H4 (cell line): ENCODE measurements at regions not wholly inside any gene's neighbourhood (a gene's known extent, or its start where the extent isn't known, plus 50 kb on each side); places are given as distances from the start of the nearest gene placed in this dataset.

Experiments
- DNase-seq: peaks from one replicate; pipeline ENCODE4 v3.0.0-alpha.2; 2015; ENCODE audit warnings: low spot score

DNA sequence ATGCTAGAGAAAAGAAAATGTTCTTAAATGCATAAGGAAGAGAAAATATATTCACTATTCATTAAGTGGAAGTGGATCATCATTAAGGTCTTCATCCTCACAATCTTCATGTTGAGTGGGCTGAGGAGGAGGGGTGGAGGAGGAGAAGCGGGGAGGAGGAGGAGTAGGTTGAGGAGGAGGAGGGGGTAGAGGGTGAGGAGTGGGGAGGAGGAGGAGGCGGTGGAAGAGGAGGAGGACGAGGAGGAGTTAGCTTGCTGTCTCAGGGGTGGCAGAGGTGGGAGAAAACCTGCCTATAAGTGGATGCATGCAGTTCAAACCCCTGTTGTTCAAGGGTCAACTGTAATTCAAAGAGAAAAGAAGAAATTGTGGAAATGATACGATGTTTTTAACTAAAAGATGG, 71.6 kb downstream of the MYEOV start:
- DNase-seq: no peak

DNA sequence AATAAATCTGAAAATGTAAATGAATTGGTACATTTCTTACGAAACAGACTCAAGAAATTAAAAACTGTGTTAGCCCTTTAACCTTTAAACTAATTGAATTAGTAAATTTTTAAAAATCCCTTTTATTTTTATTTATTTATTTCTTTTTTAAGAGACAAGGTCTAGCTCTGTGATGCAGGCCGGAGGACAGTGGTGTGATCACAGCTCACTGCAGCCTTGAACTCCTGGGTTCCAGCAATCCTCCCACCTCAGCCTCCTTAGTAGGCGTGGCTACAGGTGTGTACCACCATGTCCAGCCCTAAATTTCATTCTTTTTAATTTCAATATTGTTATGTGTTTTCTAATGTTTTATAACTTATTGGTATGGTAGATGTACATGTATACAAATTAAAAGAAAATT, 72.6 kb downstream of the MYEOV start:
- DNase-seq: no peak

DNA sequence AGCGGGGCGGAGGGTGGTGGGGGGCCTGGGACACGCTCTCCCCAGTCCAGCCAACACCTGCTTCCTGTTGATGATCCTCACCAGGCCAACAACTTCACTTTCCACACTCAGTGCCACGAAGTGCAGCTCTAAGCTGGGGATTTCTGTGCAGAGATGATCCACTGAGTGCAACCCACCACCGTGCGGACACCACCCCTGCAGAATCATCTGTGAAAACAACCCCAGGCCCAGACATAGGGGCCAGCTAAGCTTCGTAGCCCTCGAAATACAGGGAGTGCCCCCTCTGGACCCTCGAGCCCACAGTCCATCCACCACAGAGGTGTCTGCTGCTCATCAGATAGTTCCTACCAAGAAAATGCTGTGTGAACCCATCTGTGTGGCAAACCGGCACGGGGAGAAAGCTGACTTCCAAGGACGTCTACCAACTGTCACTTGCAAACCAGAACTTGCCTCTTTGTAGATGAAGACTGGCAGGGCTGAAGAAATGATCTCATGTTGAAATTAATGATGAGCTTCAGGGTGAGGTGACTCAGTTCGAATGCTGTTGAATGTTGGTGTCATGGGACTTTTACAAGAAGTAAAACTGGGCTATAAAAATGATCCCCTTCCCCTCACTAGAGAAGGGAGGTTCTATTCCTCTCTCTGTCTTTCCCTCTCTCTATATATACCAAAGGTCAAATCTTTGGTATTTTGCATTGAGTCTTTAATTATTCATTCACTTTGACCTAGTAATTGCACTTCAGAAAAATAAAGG, 73.4 kb downstream of the MYEOV start:
- no peak for DNase-seq

- no peak for DNase-seq
Measured at GRCh38 chr11:69368119-69368880, 74.3 kb downstream of the MYEOV start.

- DNase-seq: no peak
Measured at GRCh38 chr11:69369210-69369825, 75.4 kb downstream of the MYEOV start.

DNA sequence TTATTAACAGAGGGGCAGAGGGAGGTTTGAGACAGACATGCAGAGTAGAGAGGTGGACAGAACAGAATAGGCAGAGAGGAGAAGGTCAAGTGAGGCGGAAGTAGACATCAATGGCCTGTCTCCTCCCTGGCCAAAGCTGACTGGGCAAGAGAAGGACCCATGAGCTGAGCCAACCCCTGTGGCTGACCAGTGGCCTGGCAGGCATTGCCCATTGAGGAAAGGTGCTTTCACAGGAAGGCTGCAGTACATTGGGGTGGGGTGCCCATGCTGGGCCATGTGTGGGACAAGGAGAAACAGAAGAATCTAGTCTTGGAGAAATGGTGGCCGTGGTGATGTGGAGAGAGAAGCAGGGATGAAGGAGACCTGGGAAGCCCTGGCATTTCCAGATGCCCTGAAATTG, 76.0 kb downstream of the MYEOV start:
- DNase-seq: no peak

DNA sequence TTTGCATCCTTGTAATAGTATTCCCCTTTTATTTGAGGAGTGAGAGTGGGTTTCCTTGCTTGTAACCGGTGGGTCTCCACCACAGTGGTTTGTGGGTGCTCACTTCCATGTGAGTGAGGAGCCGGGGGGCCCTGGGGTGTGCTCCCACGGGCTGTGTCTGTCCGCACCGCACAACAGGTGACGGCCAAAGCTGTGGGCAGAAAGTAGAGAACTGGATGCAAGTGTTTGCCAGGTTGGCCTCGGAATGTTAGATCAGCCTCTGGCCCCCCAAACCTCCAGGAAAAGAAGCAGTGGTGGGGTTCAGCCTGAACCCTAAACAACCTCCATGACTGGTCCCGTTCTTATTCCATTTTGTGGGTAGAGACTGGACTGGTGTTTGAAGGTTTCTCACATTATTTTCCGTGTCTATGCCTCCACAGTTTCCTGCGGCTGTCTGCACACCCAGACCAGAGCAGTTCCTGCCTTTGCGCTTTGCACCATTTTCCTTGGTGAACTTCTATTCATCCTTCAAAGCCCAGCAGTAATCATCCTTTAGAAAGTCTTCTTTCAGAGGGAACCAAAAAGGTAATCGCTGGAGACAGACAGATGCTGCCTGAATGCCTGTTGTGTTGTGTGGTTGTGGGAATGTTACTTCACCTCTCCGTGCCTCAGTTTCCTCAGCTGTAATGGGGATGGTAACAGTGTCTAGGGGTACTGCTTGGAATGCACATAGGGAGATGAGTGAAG, 77.2 kb downstream of the MYEOV start:
- DNase-seq: no peak

DNA sequence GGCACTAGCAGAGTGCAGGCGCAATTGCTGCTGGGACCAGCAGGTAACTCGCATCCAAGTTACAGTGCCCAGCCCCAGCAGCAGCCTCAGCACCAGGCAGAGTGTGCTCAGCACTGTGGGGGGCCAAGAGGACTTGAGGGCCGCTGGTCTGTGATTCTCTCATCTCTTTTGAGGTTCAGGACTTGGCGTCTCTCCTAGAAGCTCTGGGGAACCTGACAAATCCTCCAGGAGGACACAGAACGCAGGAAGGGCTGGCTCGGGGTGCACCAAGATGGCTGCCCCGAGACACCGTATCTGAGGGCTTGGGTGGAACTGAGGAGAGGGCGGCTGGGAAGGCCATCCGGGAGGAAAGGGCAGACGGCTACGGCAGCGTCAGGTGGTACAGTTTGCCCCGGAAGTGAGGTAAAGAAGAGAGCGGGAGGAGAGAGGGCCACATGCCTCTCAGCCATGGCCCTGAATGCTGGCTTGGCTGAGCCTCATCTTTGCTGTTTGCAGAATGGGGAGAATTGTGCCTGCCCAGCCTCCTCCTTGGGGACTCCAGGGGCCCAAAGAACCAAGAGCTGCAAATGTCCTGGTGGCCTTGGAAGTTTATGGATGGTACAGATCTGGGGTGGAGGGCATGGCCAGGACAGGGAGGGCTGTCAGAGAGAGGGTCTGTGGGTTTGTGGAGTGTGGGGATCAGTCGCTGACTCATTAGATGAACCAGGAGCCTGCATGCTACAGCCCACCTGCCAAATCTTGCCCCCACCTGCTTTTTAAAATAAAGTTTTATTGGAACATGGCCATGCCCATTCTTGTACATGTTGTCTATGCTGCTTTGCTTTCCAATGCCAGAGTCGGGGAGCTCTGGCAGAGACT, 78.0 kb downstream of the MYEOV start:
- DNase-seq: no peak

- DNase-seq: no peak
Measured at GRCh38 chr11:69372589-69373250, 78.8 kb downstream of the MYEOV start.

GRCh38 chr11:69373251-69373635, 79.3 kb downstream of the MYEOV start:
- DNase-seq: no peak

- no peak for DNase-seq
Measured at GRCh38 chr11:69374110-69374945, 80.4 kb downstream of the MYEOV start.

- no peak for DNase-seq
Measured at GRCh38 chr11:69374946-69375310, 81.0 kb downstream of the MYEOV start.

- DNase-seq: no peak
Measured at GRCh38 chr11:69375316-69376154, 81.6 kb downstream of the MYEOV start.

DNA sequence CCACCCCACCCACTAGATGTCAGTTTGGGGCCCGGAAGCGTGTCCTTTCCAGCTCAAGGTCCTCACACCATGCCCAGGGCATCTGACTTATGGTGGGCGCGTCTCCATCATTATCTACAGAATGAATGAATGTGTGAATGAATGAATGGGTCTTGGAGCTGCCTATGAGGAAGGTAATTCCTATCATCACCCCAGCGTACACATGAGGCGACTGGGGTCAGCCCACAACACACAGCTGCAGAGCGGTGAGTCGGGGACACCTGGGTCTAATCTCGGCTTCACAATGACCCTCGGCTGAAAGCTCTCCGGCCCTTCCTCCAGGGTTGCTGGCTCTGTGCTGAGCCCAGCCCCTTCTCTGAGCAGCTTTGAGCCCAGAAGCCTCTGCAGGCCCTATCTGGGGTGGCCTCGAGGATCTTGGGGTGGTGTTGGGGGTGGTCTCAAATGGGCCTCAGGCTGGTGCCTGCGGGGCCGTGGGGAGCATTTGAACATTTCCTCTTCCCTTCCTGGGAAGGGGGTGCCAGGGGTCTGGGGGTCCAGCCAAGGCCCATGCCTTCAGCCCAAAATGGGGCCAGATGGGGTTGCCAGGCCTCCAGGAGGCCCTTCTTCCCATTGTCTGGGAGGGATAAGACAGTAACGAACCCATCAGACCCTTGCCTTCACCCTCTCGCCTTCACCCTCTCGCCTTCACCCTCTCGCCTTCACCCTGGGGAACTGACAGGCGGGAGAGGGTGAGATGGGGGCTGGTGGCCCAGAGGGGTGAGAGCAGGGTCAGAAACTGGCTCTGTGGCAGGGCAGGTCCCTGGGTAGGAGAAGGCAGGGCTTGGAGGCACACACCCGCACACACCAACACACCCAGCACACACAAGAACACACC, 82.4 kb downstream of the MYEOV start:
- no peak for DNase-seq

GRCh38 chr11:69377029-69377952, 83.3 kb downstream of the MYEOV start:
- no peak for DNase-seq

DNA sequence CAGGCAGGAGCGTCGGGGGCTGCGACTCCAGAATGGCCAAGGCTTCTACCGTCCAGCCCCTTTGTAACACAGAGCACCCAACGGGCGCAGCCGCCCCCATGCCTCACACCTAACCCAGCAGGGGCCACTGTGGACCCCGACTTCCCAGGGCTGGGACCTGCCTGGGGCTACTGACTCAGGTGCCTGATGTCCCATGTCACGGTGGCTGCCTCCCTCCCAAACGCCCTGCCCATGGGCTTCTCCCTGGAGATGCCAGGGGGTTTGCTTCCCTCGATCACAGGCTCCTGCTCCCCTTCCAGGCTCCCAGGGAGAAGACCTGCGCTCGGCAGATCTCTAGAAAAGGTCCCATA, 84.0 kb downstream of the MYEOV start:
- DNase-seq: no peak
